HEK293 (cell line): ENCODE measurements at regions not wholly inside any gene's neighbourhood (a gene's known extent, or its start where the extent isn't known, plus 50 kb on each side); places are given as distances from the start of the nearest gene placed in this dataset.

ENCODE experiments used
- ATF2 ChIP-seq: fragments of 450-650 bp; formaldehyde crosslinking; IDR thresholded peaks from 2 replicates; pipeline ENCODE4 v1.5.1; 2016; ENCODE audit warnings: missing biosample characterization, missing genetic modification characterization, low read depth
- CTCF ChIP-seq: fragments of 450-650 bp; formaldehyde crosslinking; IDR thresholded peaks from 2 replicates; pipeline ENCODE4 v1.5.1; 2016; ENCODE audit warnings: missing biosample characterization, missing genetic modification characterization
- ELK4 ChIP-seq: IDR thresholded peaks from 2 replicates; pipeline ENCODE4 v1.6.1; 2011; ENCODE audit warnings: mild to moderate bottlenecking, low read depth, low read length, borderline replicate concordance
- KLF10 ChIP-seq: fragments of 450-650 bp; IDR thresholded peaks from 2 replicates; pipeline ENCODE4 v1.5.1; 2018; ENCODE audit warnings: missing biosample characterization, mild to moderate bottlenecking, missing genetic modification characterization
- ZBTB11 ChIP-seq: fragments of 450-650 bp; formaldehyde crosslinking; conservative IDR thresholded peaks from 2 replicates; pipeline ENCODE4 v1.5.1; 2016; ENCODE audit warnings: low read depth, missing biosample characterization, missing genetic modification characterization
- ZNF157 ChIP-seq: fragments of 450-650 bp; formaldehyde crosslinking; IDR thresholded peaks from 2 replicates; pipeline ENCODE4 v1.5.1; 2016; ENCODE audit warnings: missing biosample characterization, missing genetic modification characterization
- ZNF239 ChIP-seq: fragments of 450-650 bp; formaldehyde crosslinking; IDR thresholded peaks from 2 replicates; pipeline ENCODE4 v1.5.1; 2016; ENCODE audit warnings: missing biosample characterization, missing genetic modification characterization
- ZNF280D ChIP-seq: fragments of 450-650 bp; formaldehyde crosslinking; IDR thresholded peaks from 2 replicates; pipeline ENCODE4 v1.5.1; 2016; ENCODE audit warnings: missing biosample characterization, missing genetic modification characterization
- ZNF530 ChIP-seq: fragments of 450-650 bp; formaldehyde crosslinking; IDR thresholded peaks from 2 replicates; pipeline ENCODE4 v1.5.1; 2016; ENCODE audit warnings: low read depth, missing biosample characterization, missing genetic modification characterization
- ZNF768 ChIP-seq: fragments of 450-650 bp; formaldehyde crosslinking; IDR thresholded peaks from 2 replicates; pipeline ENCODE4 v1.5.1; 2018; ENCODE audit warnings: missing biosample characterization, mild to moderate bottlenecking, missing genetic modification characterization
- TF ChIP-seq, protein P1 (sequence below): fragments of 450-650 bp; formaldehyde crosslinking; IDR thresholded peaks from 2 replicates; pipeline ENCODE4 v1.5.1; 2016; ENCODE audit warnings: missing biosample characterization, missing genetic modification characterization

GRCh38 chr11:127971448-127971847 lies 615.9 kb downstream of the ETS1 start:
- TF ChIP-seq ELK4 (no peak), ZNF530 (no peak), CTCF (tag by site-specific recombination) (no peak), ZNF768 (tag by site-specific recombination) (no peak), ZNF157 (no peak), ZNF239 (tag by site-specific recombination) (no peak), ATF2 (tag by site-specific recombination) (no peak), KLF10 (no peak), ZNF280D (tag by site-specific recombination) (no peak), ZBTB11 (tag by site-specific recombination) (no peak)
- TF ChIP-seq, protein P1, sequence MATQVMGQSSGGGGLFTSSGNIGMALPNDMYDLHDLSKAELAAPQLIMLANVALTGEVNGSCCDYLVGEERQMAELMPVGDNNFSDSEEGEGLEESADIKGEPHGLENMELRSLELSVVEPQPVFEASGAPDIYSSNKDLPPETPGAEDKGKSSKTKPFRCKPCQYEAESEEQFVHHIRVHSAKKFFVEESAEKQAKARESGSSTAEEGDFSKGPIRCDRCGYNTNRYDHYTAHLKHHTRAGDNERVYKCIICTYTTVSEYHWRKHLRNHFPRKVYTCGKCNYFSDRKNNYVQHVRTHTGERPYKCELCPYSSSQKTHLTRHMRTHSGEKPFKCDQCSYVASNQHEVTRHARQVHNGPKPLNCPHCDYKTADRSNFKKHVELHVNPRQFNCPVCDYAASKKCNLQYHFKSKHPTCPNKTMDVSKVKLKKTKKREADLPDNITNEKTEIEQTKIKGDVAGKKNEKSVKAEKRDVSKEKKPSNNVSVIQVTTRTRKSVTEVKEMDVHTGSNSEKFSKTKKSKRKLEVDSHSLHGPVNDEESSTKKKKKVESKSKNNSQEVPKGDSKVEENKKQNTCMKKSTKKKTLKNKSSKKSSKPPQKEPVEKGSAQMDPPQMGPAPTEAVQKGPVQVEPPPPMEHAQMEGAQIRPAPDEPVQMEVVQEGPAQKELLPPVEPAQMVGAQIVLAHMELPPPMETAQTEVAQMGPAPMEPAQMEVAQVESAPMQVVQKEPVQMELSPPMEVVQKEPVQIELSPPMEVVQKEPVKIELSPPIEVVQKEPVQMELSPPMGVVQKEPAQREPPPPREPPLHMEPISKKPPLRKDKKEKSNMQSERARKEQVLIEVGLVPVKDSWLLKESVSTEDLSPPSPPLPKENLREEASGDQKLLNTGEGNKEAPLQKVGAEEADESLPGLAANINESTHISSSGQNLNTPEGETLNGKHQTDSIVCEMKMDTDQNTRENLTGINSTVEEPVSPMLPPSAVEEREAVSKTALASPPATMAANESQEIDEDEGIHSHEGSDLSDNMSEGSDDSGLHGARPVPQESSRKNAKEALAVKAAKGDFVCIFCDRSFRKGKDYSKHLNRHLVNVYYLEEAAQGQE (tag by site-specific recombination) = no peak
